DMS153 (cell line): ENCODE measurements at regions not wholly inside any gene's neighbourhood (a gene's known extent, or its start where the extent isn't known, plus 50 kb on each side); places are given as distances from the start of the nearest gene placed in this dataset.

Experiments used
- DNase-seq: peaks from one replicate; lab custom pipeline; 2025; lab: John Stamatoyannopoulos, UW

DNA sequence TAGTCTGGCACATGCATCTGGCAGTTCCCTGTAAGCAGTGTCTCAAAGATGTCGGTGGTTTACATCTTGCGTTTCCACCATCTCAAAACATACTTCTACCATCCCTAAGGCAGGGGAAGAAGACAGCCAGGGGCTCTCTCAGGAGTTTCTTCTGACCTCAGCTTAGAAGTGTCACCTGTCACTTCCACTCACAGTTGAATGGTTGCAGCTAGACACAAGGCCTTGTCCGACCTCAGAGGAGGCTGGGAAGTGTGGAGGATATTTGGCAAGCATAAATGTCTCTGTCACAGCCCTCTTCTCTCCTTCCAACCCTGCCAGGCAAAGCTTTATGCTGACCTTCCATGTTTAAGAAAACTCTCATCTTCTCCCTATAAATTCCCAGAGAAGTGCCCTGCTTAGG is 193.3 kb downstream of the HERPUD2 start:
- DNase-seq, result no peak

GRCh38 chr7:35499226-35499625 is 195.7 kb downstream of the HERPUD2 start:
- DNase-seq, result no peak

DNA sequence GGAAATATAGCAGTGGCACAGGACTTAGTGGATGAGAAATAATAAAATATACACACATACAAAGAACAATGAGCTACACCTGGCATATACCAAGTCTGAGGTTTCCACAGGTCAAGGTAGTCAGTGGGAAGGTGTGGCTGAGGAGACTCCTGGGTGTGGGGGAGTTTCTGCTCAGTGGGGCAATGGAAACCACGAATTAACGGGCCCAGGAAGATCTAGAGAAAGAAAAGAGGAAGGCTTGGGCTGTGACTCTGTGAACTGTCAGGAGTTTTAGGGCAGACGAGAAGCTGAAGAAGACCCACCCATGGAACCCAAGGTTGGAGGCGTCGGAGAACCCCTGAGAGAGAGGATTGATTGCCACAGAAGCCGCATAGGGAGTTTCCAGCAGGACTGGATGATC is 196.5 kb downstream of the HERPUD2 start:
- no peak for DNase-seq

DNA sequence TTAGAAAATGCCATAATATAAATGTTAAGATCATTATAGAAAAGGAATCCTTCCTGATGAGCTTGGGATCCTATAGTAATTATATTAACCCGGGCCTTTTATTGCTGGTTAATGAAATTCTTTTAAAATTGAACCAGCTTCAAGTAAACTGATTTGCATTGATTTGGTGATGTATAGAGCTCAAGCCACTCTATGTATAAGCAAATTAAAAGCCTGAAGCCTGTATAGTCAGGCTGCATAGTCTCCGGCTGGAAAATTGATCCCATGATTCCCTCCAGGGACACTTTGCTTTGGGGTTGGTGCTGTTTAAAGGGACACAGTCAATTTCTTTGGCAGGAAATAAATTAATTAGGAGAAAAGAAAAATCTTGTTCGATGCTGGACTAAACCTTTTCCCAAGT is 199.1 kb downstream of the HERPUD2 start:
- DNase-seq, result no peak

DNA sequence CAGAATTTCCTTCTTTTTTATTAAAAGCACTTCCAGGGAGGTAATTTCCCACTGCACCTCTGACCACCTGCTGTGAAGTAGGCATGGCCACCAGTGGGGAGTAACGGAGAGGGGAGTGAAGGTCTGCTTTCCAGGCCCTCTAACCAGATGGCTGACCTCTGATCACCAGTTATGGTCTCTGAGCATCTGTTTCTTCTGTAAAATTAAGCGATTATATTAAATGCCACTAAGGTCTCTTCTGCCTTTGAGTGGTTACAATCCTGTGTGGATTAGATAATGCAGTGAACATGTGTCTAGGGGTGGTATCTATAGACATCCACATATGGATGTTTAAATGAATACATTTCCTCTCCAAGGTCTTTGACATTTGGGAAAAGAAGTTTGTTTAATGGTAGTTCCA is 199.6 kb downstream of the HERPUD2 start:
- DNase-seq, result no peak

GRCh38 chr7:35494407-35494806 is 200.5 kb downstream of the HERPUD2 start:
- DNase-seq, result no peak

DNA sequence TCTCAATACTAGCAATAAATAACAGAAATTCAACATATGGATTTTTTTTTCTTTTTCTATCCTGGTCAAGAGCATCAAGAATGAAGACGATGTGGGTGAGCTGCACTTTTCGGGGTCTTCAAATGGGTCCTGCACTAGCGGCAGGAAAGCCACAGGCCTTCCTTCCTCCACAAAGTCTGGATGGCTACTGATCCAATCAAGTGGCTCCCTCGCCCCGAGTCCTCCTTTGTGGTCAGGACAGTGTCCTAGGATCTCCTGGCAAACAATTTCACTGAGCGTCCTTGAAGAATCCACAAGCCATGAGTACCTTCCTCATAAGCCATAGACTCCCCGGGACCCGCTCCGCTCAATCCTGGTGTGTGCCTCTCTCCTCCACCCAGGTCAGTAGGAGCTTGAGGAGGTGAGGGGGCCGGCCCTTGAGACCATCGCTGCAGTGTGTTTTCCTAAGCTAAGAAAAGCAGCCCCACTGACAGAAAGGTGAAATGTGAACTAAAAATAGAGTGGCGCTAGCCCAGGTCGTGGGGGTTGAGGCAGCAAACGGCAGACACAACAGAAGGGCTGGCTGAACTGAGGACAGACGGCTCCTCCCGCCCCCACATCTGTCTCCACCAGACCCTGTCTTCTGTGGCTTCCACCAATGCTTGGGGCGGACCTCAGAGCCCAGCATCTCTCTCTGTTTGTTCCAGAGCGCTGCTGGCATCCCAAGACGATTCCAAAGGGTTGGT is 202.3 kb downstream of the HERPUD2 start:
- DNase-seq, result no peak

DNA sequence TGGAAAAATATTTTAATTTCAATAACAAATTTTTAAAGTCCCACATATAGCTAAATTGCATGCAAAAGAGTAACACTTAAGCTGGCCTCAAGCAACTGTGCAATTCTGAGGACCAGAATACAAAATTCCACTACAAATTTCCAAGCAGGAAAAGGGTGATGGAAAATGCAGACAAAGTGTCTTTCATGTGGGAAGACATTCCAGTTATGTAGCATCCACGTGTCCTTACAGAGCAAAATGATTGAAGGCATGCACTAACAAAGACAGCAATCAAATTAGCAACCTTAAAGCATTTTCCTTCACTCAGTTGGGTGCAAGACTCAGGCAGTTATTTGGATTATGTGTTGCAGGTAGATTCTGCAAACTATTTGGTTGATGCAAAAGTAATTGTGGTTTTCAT is 203.7 kb downstream of the HERPUD2 start:
- DNase-seq, result no peak

DNA sequence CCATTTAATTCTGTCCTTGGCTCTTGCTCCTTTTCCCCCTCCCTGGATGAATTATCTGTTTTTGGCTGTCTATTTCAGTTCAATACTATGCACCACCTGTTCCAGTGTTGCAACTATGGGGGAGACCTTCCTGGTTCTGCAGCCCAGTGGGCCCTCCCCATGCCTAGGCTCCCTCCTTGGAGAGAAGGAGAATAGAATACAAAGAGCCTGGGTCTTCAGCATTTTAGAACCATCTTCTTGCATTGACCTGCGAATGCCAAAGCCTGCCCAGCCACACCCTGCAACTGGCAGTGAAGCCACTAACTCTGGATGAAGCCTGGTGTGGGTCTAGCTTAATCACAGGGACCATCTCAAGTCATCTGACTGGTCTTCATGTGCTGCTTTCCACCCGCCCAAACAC is 207.1 kb downstream of the HERPUD2 start:
- no peak for DNase-seq

GRCh38 chr7:35487402-35487801 is 207.5 kb downstream of the HERPUD2 start:
- DNase-seq, result no peak

- DNase-seq, result no peak
These were observed 209.5 kb downstream of the HERPUD2 start for GRCh38 chr7:35485436-35485835.

DNA sequence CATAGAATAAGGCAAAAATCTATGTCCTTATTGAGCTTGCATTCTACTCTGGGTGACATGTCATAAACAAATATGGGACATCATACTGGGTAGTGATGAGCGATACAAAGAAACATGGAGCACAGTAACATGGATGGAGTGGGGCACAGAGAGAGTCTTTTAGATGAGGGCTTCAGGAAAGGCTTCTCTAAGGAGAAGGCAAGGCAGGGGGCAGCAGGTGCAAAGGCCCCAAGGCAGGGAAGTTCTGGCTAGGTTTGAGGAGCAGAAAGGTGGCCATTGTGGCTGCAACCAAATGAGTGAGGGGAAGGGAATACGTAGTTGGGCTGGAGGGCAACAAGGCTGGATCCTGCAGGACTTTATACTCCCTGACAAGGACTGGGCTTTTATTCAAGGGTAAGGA is 211.4 kb downstream of the HERPUD2 start:
- DNase-seq, result no peak

GRCh38 chr7:35482231-35482630 is 212.7 kb downstream of the HERPUD2 start:
- no peak for DNase-seq

DNA sequence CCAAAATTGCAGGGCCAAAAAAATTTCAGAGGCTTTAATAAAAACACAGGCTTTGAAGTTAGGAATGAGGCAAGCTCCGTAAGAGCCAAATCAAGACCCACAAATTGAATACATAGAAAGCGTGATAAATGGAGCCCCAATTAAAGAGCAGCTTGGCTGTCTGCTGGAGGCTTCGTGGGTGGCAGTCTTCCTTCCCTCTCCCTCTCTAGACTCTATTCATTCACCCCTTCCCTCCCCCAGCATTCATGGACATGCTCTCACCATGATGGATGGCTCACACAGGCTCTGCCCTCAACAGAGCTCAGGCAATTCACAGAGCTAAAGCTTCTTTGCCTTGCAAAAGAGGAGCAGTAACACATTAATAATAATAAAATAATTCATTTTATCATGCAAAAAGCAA is 214.1 kb downstream of the HERPUD2 start:
- DNase-seq, result no peak

- no peak for DNase-seq
These were observed 217.3 kb downstream of the HERPUD2 start for GRCh38 chr7:35477609-35478008.

GRCh38 chr7:35474100-35474499 is 220.2 kb upstream of the TBX20 start:
- no peak for DNase-seq

- no peak for DNase-seq
These were observed 214.7 kb upstream of the TBX20 start for GRCh38 chr7:35468606-35469005.

DNA sequence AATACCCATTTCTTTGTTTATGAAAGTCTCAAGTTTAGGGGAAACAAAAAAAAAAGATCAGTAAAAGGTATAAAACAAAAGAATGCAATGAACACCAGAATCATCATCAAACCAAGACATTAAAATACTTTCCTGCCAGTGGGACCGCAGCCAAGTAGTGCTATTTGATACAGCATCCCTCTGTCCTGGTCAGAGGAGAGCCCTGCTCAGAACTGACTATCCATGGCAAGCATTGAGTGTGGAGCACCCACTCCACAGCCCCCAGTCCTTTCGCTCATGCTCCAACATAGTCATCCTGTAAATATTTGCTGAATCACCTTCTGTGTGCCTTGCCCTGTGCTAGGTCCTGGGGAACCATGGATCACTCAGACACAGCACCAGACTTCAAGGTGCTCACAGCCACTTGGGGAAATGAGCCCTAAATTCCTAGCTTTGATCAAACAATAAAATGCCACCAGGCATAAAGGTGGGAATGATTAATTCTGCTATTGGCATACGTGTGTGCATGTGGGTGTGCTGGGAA is 213.6 kb upstream of the TBX20 start:
- no peak for DNase-seq

GRCh38 chr7:35465791-35466336 is 212.0 kb upstream of the TBX20 start:
- DNase-seq, result no peak

DNA sequence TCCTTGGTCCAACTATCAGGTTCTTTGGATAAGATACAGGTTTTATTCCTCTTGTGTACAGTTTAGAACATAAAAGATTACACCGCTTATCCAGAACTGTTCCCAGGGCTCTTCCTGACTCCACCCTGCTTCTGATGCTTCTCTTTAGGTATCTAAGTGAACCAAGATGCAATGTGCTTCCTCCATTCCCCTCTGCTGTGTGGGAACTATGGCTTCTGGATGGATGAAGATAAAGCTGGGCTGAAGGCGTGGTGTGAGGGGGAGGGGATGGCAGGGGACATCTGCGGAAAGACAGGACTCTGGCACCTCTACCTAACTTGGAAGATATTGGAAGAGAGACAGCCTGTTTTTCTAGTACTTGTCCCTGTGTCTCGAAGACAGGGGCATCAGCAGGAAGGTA is 209.9 kb upstream of the TBX20 start:
- no peak for DNase-seq

DNA sequence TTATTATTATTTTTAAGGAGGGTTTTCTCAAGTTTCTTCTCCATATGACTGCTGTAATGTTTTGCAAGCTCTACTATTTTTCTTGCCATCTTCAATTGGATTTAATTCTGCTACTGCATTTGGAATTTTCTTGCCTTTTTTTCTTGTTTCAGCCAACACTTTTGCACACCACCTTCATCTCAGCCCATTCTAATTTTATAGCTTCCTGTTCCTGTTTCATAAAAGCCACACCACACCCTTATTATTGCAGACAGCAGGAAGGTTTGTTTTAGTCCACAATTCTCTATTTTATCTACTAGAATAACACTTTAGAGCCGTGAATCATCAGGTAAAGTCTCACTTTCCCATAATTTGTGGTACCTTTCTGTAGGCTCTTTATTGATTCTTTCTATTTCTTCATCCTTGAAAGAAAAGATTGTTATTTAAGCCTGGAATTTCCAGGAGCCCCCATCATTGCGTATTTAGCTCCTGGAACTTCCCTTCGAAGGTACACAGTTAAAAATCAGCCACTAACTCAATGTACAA is 209.3 kb upstream of the TBX20 start:
- DNase-seq, result peak; percentile 26

- no peak for DNase-seq
These were observed 200.9 kb upstream of the TBX20 start for GRCh38 chr7:35454575-35455385.
